ENCODE measurements at regions not wholly inside any gene's neighbourhood (a gene's known extent, or its start where the extent isn't known, plus 50 kb on each side); places are given as distances from the start of the nearest gene placed in this dataset.
A peak's percentile ranks its signal among the peaks of the same experiment; 100 is the strongest.

DNA sequence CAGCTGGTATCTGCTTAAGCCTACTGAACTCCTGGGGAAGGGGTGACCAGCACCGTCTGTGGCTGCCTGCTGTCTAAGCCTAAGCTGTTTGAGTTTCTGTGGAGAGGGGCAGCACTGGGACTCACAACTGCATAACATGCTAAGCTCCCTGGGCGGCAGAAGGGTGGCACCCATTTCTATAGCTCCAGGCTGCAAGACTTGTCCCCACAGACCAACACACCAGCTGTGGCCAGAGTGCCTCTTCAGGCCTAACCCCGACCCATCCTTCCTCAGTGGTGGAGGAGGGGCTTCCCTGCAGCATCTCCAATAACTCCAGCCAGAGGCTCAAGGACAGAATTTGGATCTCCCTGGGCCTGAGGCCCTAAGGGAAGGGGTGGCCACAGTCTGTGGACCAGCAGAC lies 464.1 kb downstream of the SEMA3D start:
- Histone ChIP-seq H3K9me3 (ENCODE audit: low read depth, low read length) (no peaks in the 10 kb centered on the region), H3K4me2 (ENCODE audit: insufficient read depth, low read length) (no peak overlapping the region), H4K20me1 (ENCODE audit: insufficient read depth, low read length) (no peaks in the 10 kb centered on the region), H3K4me3 (ENCODE audit: insufficient read depth, low read length) (no peak overlapping the region), H3K36me3 (ENCODE audit: insufficient read depth, low read length) (no peaks in the 10 kb centered on the region), H3K4me1 (ENCODE audit: insufficient read depth, low read length) (peaks cover 7% of the 10 kb centered on the region), H2AFZ (ENCODE audit: low read length) (peak overlapping the region; percentile 70), H3K27me3 (ENCODE audit: insufficient read depth, low read length) (no peaks in the 10 kb centered on the region), H3K79me2 (ENCODE audit: insufficient read depth, low read length) (no peaks in the 10 kb centered on the region), H3K27ac (ENCODE audit: low read depth, low read length) (peak overlapping the region; percentile 69)
- DNase-seq (ENCODE audit: insufficient read length, low spot score, missing footprints), result no peak
- TF ChIP-seq CTCF (IDR thresholded peaks at IDR 0.05; ENCODE audit: extremely low read depth, low read depth, low read length), result no peak

DNA sequence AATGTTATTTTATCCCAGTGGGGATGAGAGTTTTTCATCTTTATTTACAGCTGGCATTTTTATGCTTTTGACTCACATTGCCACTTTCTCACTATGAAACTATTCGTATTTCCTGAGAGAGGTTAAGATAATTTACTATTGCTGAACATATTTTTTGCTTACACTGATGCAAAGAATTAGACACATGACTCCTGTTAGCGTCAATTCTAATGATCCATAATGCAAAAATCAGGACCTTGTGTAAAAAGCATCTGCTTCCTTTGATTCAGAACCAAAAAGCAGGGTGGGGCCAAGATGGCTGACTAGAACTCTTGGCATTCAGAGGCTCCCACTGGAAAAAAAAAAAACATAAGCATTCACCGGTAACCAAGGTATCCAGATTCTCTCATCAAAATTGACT lies 464.8 kb downstream of the SEMA3D start:
- Histone ChIP-seq H3K79me2 (ENCODE audit: insufficient read depth, low read length) (no peaks in the 10 kb centered on the region), H3K4me2 (ENCODE audit: insufficient read depth, low read length) (no peak overlapping the region), H3K4me1 (ENCODE audit: insufficient read depth, low read length) (peaks cover 7% of the 10 kb centered on the region), H3K9me3 (ENCODE audit: low read depth, low read length) (no peaks in the 10 kb centered on the region), H3K4me3 (ENCODE audit: insufficient read depth, low read length) (no peak overlapping the region), H3K36me3 (ENCODE audit: insufficient read depth, low read length) (no peaks in the 10 kb centered on the region), H4K20me1 (ENCODE audit: insufficient read depth, low read length) (no peaks in the 10 kb centered on the region), H3K27me3 (ENCODE audit: insufficient read depth, low read length) (no peaks in the 10 kb centered on the region), H2AFZ (ENCODE audit: low read length) (peak overlapping the region; percentile 70), H3K27ac (ENCODE audit: low read depth, low read length) (peak overlapping the region; percentile 69)
- DNase-seq (ENCODE audit: insufficient read length, low spot score, missing footprints), result no peak
- no peak for TF ChIP-seq CTCF (IDR thresholded peaks at IDR 0.05; ENCODE audit: extremely low read depth, low read depth, low read length)

- Histone ChIP-seq H3K79me2 (ENCODE audit: insufficient read depth, low read length) (no peaks in the 10 kb centered on the region), H3K36me3 (ENCODE audit: insufficient read depth, low read length) (no peaks in the 10 kb centered on the region), H3K4me2 (ENCODE audit: insufficient read depth, low read length) (peak overlapping the region; percentile 0), H3K27me3 (ENCODE audit: insufficient read depth, low read length) (no peaks in the 10 kb centered on the region), H4K20me1 (ENCODE audit: insufficient read depth, low read length) (no peaks in the 10 kb centered on the region), H3K4me3 (ENCODE audit: insufficient read depth, low read length) (no peak overlapping the region), H3K9me3 (ENCODE audit: low read depth, low read length) (no peaks in the 10 kb centered on the region), H3K27ac (ENCODE audit: low read depth, low read length) (no peak overlapping the region), H3K4me1 (ENCODE audit: insufficient read depth, low read length) (peaks cover 7% of the 10 kb centered on the region), H2AFZ (ENCODE audit: low read length) (no peak overlapping the region)
- DNase-seq (ENCODE audit: insufficient read length, low spot score, missing footprints), result no peak
- TF ChIP-seq CTCF (IDR thresholded peaks at IDR 0.05; ENCODE audit: extremely low read depth, low read depth, low read length), result no peak
Measured at GRCh38 chr7:84720456-84721097, 466.3 kb downstream of the SEMA3D start.

- H3K9me3 ChIP-seq (ENCODE audit: low read depth, low read length), result no peaks in the 10 kb centered on the region
- H3K79me2 ChIP-seq (ENCODE audit: insufficient read depth, low read length), result no peaks in the 10 kb centered on the region
- H3K4me3 ChIP-seq (ENCODE audit: insufficient read depth, low read length), result no peak overlapping the region
- no peaks in the 10 kb centered on the region for H3K36me3 ChIP-seq (ENCODE audit: insufficient read depth, low read length)
- H4K20me1 ChIP-seq (ENCODE audit: insufficient read depth, low read length), result no peaks in the 10 kb centered on the region
- no peaks in the 10 kb centered on the region for H3K27me3 ChIP-seq (ENCODE audit: insufficient read depth, low read length)
- peak overlapping the region; percentile 11 for H2AFZ ChIP-seq (ENCODE audit: low read length)
- H3K4me2 ChIP-seq (ENCODE audit: insufficient read depth, low read length), result no peak overlapping the region
- H3K27ac ChIP-seq (ENCODE audit: low read depth, low read length), result no peak overlapping the region
- no peak for TF ChIP-seq CTCF (IDR thresholded peaks at IDR 0.05; ENCODE audit: extremely low read depth, low read depth, low read length)
- no peaks in the 10 kb centered on the region for H3K4me1 ChIP-seq (ENCODE audit: insufficient read depth, low read length)
- no peak for DNase-seq (ENCODE audit: insufficient read length, low spot score, missing footprints)
Measured at GRCh38 chr7:84714765-84715164, 472.1 kb downstream of the SEMA3D start.
